NT2/D1 (cell line): ENCODE measurements at regions not wholly inside any gene's neighbourhood (a gene's known extent, or its start where the extent isn't known, plus 50 kb on each side); places are given as distances from the start of the nearest gene placed in this dataset.

Experiments used
- SUZ12 ChIP-seq: IDR thresholded peaks from 2 replicates; pipeline ENCODE4 v1.6.1; 2011; ENCODE audit not compliant: insufficient read length, insufficient read depth; ENCODE audit errors: extremely low read depth
- YY1 ChIP-seq: IDR thresholded peaks from 2 replicates; pipeline ENCODE4 v1.6.1; 2011; ENCODE audit not compliant: insufficient read length, insufficient read depth
- ZNF274 ChIP-seq: IDR thresholded peaks from 2 replicates; pipeline ENCODE4 v1.6.1; 2011; ENCODE audit warnings: mild to moderate bottlenecking, low read depth, low read length

DNA sequence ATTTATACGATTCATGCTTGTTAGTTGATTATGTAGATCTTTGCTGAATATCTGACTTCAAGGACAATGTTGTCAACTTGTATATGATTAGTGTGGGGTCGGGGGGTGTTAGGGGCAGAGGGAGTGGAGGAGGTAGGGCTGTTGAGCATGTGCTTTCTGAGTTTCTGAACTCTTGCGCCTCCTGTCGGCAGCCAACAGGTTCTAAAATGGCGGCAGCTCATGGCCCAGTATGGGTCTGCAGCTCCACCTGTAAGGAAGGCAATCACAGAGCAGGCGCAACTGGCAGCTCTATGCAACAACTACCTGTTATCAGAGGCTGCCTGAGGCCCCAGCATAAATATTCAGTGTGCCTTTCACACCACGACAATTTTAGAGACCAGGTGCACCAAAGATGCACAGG lies 205.8 kb upstream of the PLXNA2 start:
- TF ChIP-seq YY1, result no peak
- TF ChIP-seq ZNF274, result no peak
- no peak for TF ChIP-seq SUZ12
